CD4-positive, alpha-beta memory T cell (primary cell): ENCODE measurements at regions not wholly inside any gene's neighbourhood (a gene's known extent, or its start where the extent isn't known, plus 50 kb on each side); places are given as distances from the start of the nearest gene placed in this dataset.

Source experiments
- CTCF ChIA-PET: fragments of 350-600 bp; sonication (Branson Sonifier 250); formaldehyde crosslinking; loops from one replicate; lab custom pipeline; 2021; ENCODE audit warnings: inconsistent platforms; ENCODE audit not compliant: partially characterized antibody; lab: Charles Lee
- POLR2A ChIA-PET: fragments of 350-600 bp; sonication (Branson Sonifier 250); formaldehyde crosslinking; loops from one replicate; lab custom pipeline; 2021; ENCODE audit not compliant: partially characterized antibody; lab: Charles Lee
- DNase-seq, 5 donors: peaks; one replicate each; pipeline versions ENCODE4 v3.0.0 to v3.0.0-alpha.2; 2020 to 2022; ENCODE audit warnings: mixed read lengths in 1 of 5
- H3K27ac ChIP-seq: one replicate; pipeline ENCODE4 v1.7.0; 2013; ENCODE audit warnings: low read depth, low read length
- H3K27me3 ChIP-seq: 2 replicates; pipeline ENCODE4 v1.7.0; 2013; ENCODE audit warnings: mild to moderate bottlenecking, low read length, moderate library complexity; ENCODE audit not compliant: insufficient read depth
- H3K36me3 ChIP-seq: 2 replicates; pipeline ENCODE4 v1.7.0; 2013; ENCODE audit warnings: mild to moderate bottlenecking, low read length, moderate library complexity; ENCODE audit not compliant: insufficient read depth
- H3K4me1 ChIP-seq: 2 replicates; pipeline ENCODE4 v1.7.0; 2013; ENCODE audit warnings: mild to moderate bottlenecking, low read length, moderate library complexity; ENCODE audit not compliant: insufficient read depth
- H3K4me3 ChIP-seq, 2 donors: one replicate each; pipeline ENCODE4 v1.7.0; 2013; ENCODE audit warnings: low read length in 2 of 2, mild to moderate bottlenecking in 1 of 2
- H3K9me3 ChIP-seq, 2 donors: one replicate each; pipeline ENCODE4 v1.7.0; 2013; ENCODE audit warnings: low read length in 2 of 2, control low read depth in 1 of 2; ENCODE audit not compliant: control insufficient read depth in 1 of 2
- H3K27ac Mint-ChIP-seq, 7 donors: one replicate each; pipeline ENCODE4 v1.8.0; 2020 to 2021; ENCODE audit warnings: mixed read lengths in 7 of 7, mild to moderate bottlenecking in 6 of 7, inconsistent platforms in 3 of 7, moderate library complexity in 3 of 7
- H3K27me3 Mint-ChIP-seq, 2 donors: one replicate each; pipeline ENCODE4 v1.8.0; 2020 to 2021; ENCODE audit warnings: mixed read lengths in 2 of 2
- H3K36me3 Mint-ChIP-seq, 2 donors: one replicate each; pipeline ENCODE4 v1.8.0; 2020 to 2021; ENCODE audit warnings: mixed read lengths in 2 of 2, inconsistent platforms in 1 of 2, mild to moderate bottlenecking in 1 of 2
- H3K4me1 Mint-ChIP-seq, 4 donors: one replicate each; pipeline ENCODE4 v1.8.0; 2020 to 2021; ENCODE audit warnings: mixed read lengths in 4 of 4, mild to moderate bottlenecking in 1 of 4
- H3K4me3 Mint-ChIP-seq, 8 donors: one replicate each; pipeline ENCODE4 v1.8.0; 2020 to 2021; ENCODE audit warnings: mixed read lengths in 8 of 8, mild to moderate bottlenecking in 7 of 8, moderate library complexity in 6 of 8, inconsistent platforms in 3 of 8
- H3K9me3 Mint-ChIP-seq, 8 donors: one replicate each; pipeline ENCODE4 v1.8.0; 2020 to 2021; ENCODE audit warnings: mixed read lengths in 8 of 8, mild to moderate bottlenecking in 5 of 8, inconsistent platforms in 3 of 8, moderate library complexity in 1 of 8
- intact Hi-C: fragments of 100-400 bp; cut with micrococcal nuclease; formaldehyde crosslinking; loops from one replicate; pipeline ENCODE4 v1.15.1; 2023

DNA sequence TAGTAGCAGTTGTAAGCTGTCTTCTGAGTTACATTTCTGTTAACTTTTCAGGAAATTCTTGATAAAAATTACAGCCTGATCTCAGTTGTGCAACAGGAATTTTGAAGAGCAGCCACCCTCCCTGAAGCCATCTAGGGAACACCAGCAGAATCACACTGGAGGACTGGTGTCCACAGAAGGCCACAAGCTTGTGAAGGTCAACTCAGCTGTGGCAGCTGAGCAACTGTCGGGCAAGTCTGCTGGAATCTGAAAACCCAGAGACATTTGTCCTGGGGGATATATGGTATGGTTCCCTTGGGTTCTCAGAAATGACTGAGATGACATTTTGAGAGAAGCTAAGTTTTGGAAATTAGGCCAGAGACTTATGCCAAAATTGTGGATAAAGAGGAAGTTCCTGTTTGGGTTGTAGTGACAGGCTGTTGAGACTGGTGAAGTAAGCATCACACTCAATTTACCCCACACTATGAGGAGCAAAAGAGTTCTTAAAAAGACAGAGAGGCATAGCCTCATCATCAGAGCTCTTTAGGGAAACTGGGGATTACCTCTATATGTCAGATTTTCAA is 78.1 kb upstream of the TNIP3 start:
- intact Hi-C loops = loop anchor here (10.0 kb wide), 1 partner anchor 127 kb away; no protein-coding TSS in a partner anchor

GRCh38 chr4:121239951-121240350 is 75.8 kb upstream of the TNIP3 start:
- ChIA-PET POLR2A (no interaction called here), CTCF (interaction anchor here (0.7 to 1.1 kb wide), 3 partner anchors 12 to 33 kb away, joined by 3 read pairs; no protein-coding TSS in a partner anchor)
- no peak for DNase-seq
- H3K36me3 ChIP-seq = no peaks in the 10 kb centered on the region
- no peaks in the 10 kb centered on the region for H3K9me3 Mint-ChIP-seq
- H3K9me3 ChIP-seq = no peaks in the 10 kb centered on the region
- H3K4me3 Mint-ChIP-seq = no peak overlapping the region
- no peaks in the 10 kb centered on the region for H3K27me3 ChIP-seq
- H3K4me1 ChIP-seq = peaks cover 5% of the 10 kb centered on the region
- H3K27ac ChIP-seq = no peak overlapping the region
- H3K27me3 Mint-ChIP-seq = peaks cover 0 to 2% of the 10 kb centered on the region in 2 donors
- H3K4me1 Mint-ChIP-seq = peaks cover 5 to 18% (median 16%) of the 10 kb centered on the region in 4 donors
- peaks cover 0 to 3% of the 10 kb centered on the region in 2 donors for H3K36me3 Mint-ChIP-seq
- no peak overlapping the region for H3K4me3 ChIP-seq
- intact Hi-C loops = loop anchor here (10.0 kb wide), 1 partner anchor 125 kb away; no protein-coding TSS in a partner anchor
- H3K27ac Mint-ChIP-seq = no peak overlapping the region

More for the DNA sequence above, 78.1 kb upstream of the TNIP3 start:
- peaks cover 0 to 3% of the 10 kb centered on the region in 2 donors for H3K36me3 Mint-ChIP-seq
- H3K27me3 Mint-ChIP-seq = no peaks in the 10 kb centered on the region
- H3K4me3 Mint-ChIP-seq = no peak overlapping the region
- Histone ChIP-seq H3K36me3 (no peaks in the 10 kb centered on the region), H3K4me1 (peaks cover 5% of the 10 kb centered on the region), H3K27ac (no peak overlapping the region), H3K9me3 (no peaks in the 10 kb centered on the region), H3K4me3 (no peak overlapping the region), H3K27me3 (no peaks in the 10 kb centered on the region)
- ChIA-PET POLR2A (interaction anchor here (1.8 to 1.9 kb wide), 2 partner anchors 14 to 42 kb away, joined by 5 to 6 read pairs; no protein-coding TSS in a partner anchor), CTCF (interaction anchor here (1.1 to 3.7 kb wide), 6 partner anchors 8 to 66 kb away, joined by 4 to 28 read pairs (median 9); no protein-coding TSS in a partner anchor)
- H3K4me1 Mint-ChIP-seq = peaks cover 6 to 18% (median 16%) of the 10 kb centered on the region in 4 donors
- H3K9me3 Mint-ChIP-seq = no peaks in the 10 kb centered on the region
- H3K27ac Mint-ChIP-seq = no peak overlapping the region
- DNase-seq = no peak

- intact Hi-C loops = no loop called here
- Histone ChIP-seq H3K27ac (no peak overlapping the region), H3K4me3 (no peak overlapping the region), H3K27me3 (no peaks in the 10 kb centered on the region), H3K9me3 (no peaks in the 10 kb centered on the region), H3K36me3 (no peaks in the 10 kb centered on the region), H3K4me1 (peaks cover 5% of the 10 kb centered on the region)
- Mint-ChIP-seq H3K27me3 (peaks cover 0 to 2% of the 10 kb centered on the region in 2 donors), H3K36me3 (peaks cover 0 to 3% of the 10 kb centered on the region in 2 donors), H3K4me3 (no peak overlapping the region), H3K9me3 (no peaks in the 10 kb centered on the region), H3K4me1 (peaks cover 0 to 10% (median 8%) of the 10 kb centered on the region in 4 donors), H3K27ac (no peak overlapping the region)
- ChIA-PET POLR2A (no interaction called here), CTCF (no interaction called here)
- DNase-seq = no peak
Observed at GRCh38 chr4:121238461-121238860, 74.3 kb upstream of the TNIP3 start.

- DNase-seq = no peak
- no peaks in the 10 kb centered on the region for H3K9me3 Mint-ChIP-seq
- ChIA-PET POLR2A (no interaction called here), CTCF (no interaction called here)
- Histone ChIP-seq H3K4me3 (no peak overlapping the region), H3K36me3 (no peaks in the 10 kb centered on the region), H3K27me3 (no peaks in the 10 kb centered on the region), H3K27ac (no peak overlapping the region), H3K9me3 (no peaks in the 10 kb centered on the region), H3K4me1 (no peaks in the 10 kb centered on the region)
- peaks cover 0 to 3% of the 10 kb centered on the region in 2 donors for H3K36me3 Mint-ChIP-seq
- intact Hi-C loops = no loop called here
- no peak overlapping the region for H3K27ac Mint-ChIP-seq
- H3K27me3 Mint-ChIP-seq = peaks cover 0 to 2% of the 10 kb centered on the region in 2 donors
- peaks cover 0 to 4% (median 2%) of the 10 kb centered on the region in 4 donors for H3K4me1 Mint-ChIP-seq
- no peak overlapping the region for H3K4me3 Mint-ChIP-seq
Observed at GRCh38 chr4:121237069-121237399, 72.9 kb upstream of the TNIP3 start.

GRCh38 chr4:121236353-121237068 is 72.4 kb upstream of the TNIP3 start:
- H3K27ac Mint-ChIP-seq = peak overlapping the region in 1 of 7 donors; percentile 19
- ChIA-PET POLR2A (no interaction called here), CTCF (no interaction called here)
- H3K4me1 ChIP-seq = no peaks in the 10 kb centered on the region
- no peaks in the 10 kb centered on the region for H3K9me3 ChIP-seq
- H3K4me3 ChIP-seq = no peak overlapping the region
- no peaks in the 10 kb centered on the region for H3K36me3 ChIP-seq
- H3K27me3 ChIP-seq = no peaks in the 10 kb centered on the region
- no peak for DNase-seq
- no peaks in the 10 kb centered on the region for H3K9me3 Mint-ChIP-seq
- no peak overlapping the region for H3K27ac ChIP-seq
- intact Hi-C loops = no loop called here
- H3K27me3 Mint-ChIP-seq = peaks cover 0 to 2% of the 10 kb centered on the region in 2 donors
- H3K4me3 Mint-ChIP-seq = no peak overlapping the region
- peaks cover 0 to 3% of the 10 kb centered on the region in 2 donors for H3K36me3 Mint-ChIP-seq
- H3K4me1 Mint-ChIP-seq = no peaks in the 10 kb centered on the region

DNA sequence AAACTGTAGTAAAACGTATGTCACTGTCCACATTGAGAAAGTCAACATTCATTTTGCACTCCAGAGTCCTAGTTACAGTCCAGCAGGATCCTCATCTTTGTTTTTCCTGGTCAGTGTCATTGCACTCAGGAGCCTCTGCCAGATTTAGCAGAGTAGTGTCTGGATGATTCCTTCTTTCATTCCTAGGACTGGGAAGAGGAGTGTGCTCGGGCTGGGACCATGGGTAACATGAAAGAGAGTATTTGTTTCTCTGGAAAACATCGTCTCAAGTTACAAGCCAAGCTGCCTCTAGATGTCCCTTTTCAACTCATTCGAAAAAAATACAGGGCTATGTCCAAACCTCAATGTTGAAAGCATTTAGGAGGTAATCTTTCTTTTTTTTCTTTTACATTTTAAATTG is 69.9 kb upstream of the TNIP3 start:
- no peaks in the 10 kb centered on the region for H3K4me1 Mint-ChIP-seq
- CTCF ChIA-PET = no interaction called here
- H3K4me3 Mint-ChIP-seq = no peak overlapping the region
- no peak overlapping the region for H3K27ac ChIP-seq
- peaks cover 0 to 2% of the 10 kb centered on the region in 2 donors for H3K27me3 Mint-ChIP-seq
- no peaks in the 10 kb centered on the region for H3K9me3 Mint-ChIP-seq
- no peak for DNase-seq
- intact Hi-C loops = no loop called here
- no peaks in the 10 kb centered on the region for H3K4me1 ChIP-seq
- no peak overlapping the region for H3K4me3 ChIP-seq
- no peaks in the 10 kb centered on the region for H3K27me3 ChIP-seq
- POLR2A ChIA-PET = no interaction called here
- no peak overlapping the region for H3K27ac Mint-ChIP-seq
- H3K36me3 ChIP-seq = no peaks in the 10 kb centered on the region
- H3K9me3 ChIP-seq = no peaks in the 10 kb centered on the region
- peaks cover 0 to 3% of the 10 kb centered on the region in 2 donors for H3K36me3 Mint-ChIP-seq

GRCh38 chr4:121229993-121230392 is 65.9 kb upstream of the TNIP3 start:
- H3K9me3 Mint-ChIP-seq = no peaks in the 10 kb centered on the region
- H3K9me3 ChIP-seq = no peaks in the 10 kb centered on the region
- H3K4me3 Mint-ChIP-seq = no peak overlapping the region
- no peaks in the 10 kb centered on the region for H3K36me3 ChIP-seq
- peaks cover 19 to 26% (median 22%) of the 10 kb centered on the region in 4 donors for H3K4me1 Mint-ChIP-seq
- no peak overlapping the region for H3K27ac Mint-ChIP-seq
- H3K36me3 Mint-ChIP-seq = no peaks in the 10 kb centered on the region
- intact Hi-C loops = no loop called here
- peaks cover 13% of the 10 kb centered on the region for H3K4me1 ChIP-seq
- H3K27ac ChIP-seq = no peak overlapping the region
- no peaks in the 10 kb centered on the region for H3K27me3 ChIP-seq
- ChIA-PET POLR2A (no interaction called here), CTCF (no interaction called here)
- no peak for DNase-seq
- H3K4me3 ChIP-seq = no peak overlapping the region
- no peaks in the 10 kb centered on the region for H3K27me3 Mint-ChIP-seq
